HCT116 (cell line): ENCODE measurements at regions not wholly inside any gene's neighbourhood (a gene's known extent, or its start where the extent isn't known, plus 50 kb on each side); places are given as distances from the start of the nearest gene placed in this dataset.
"Not testable (repeated sequence)": the region's sequence is repeated elsewhere in the genome, so short reads cannot be mapped to it uniquely, and the experiment has no call there.

ENCODE experiments used
- ATAC-seq: fragments of 200-7000 bp; cut with Tn5 transposase; 2 replicates; pipeline ENCODE4 v1.9.1; 2020; ENCODE audit warnings: mild to moderate bottlenecking, moderate library complexity
- BruUV-seq: library from RNA; stranded (reverse); fragments of 400-500 nt; replicated peaks from 2 replicates; lab custom pipeline; 2021; lab: Mats Ljungman, UMichigan
- CTCF ChIA-PET: fragments of 300-600 bp; sonication (Branson Sonifier 250); formaldehyde crosslinking; loops from one replicate; lab custom pipeline; 2021; ENCODE audit warnings: antibody characterized with exemption; lab: Charles Lee
- POLR2A ChIA-PET: fragments of 300-600, 350-600 bp; sonication (Branson Sonifier 250); formaldehyde crosslinking; loops from one replicate; lab custom pipeline; 2021; ENCODE audit warnings: antibody characterized with exemption; lab: Charles Lee
- RAD21 ChIA-PET, 2 experiments: fragments of 300-600 bp; sonication (Branson Sonifier 250); formaldehyde crosslinking; loops; one replicate each; lab custom pipeline; 2023; ENCODE audit warnings: low total read pairs in 2 of 2; ENCODE audit not compliant: uncharacterized antibody in 2 of 2, unreplicated experiment in 2 of 2, low non-redundant PET in 1 of 2; lab: Charles Lee
- DNase-seq: peaks from one replicate; pipeline ENCODE4 v3.0.0-alpha.2; 2010; ENCODE audit warnings: low read depth, low spot score
- H2AFZ ChIP-seq: fragments of 200-600 bp; shearing (Covaris generic), sonication (generic); 2 replicates; pipeline ENCODE4 v1.6.1; 2017; ENCODE audit warnings: low read depth, mixed run types, mixed read lengths, antibody characterized with exemption, low read length; ENCODE audit not compliant: poor library complexity, severe bottlenecking
- H3K27ac ChIP-seq: 2 replicates; pipeline ENCODE4 v1.5.1; 2012; ENCODE audit warnings: low read depth, low read length
- H3K27me3 ChIP-seq: fragments of 200-600 bp; sonication (generic); 2 replicates; pipeline ENCODE4 v1.6.1; 2016; ENCODE audit warnings: mixed run types, low read length, mixed read lengths; ENCODE audit not compliant: insufficient read depth
- H3K36me3 ChIP-seq, 2 experiments: fragments of 200-500 bp in 1 of 2; fragments of 200-600 bp in 1 of 2; sonication (Bioruptor generic) in 1 of 2; sonication (generic) in 1 of 2; 2 replicates each; pipeline versions ENCODE4 v1.5.1 to v1.6.1; 2014 to 2016; ENCODE audit warnings: low read length in 2 of 2, inconsistent platforms in 1 of 2, mixed read lengths in 1 of 2, mixed run types in 1 of 2; ENCODE audit not compliant: insufficient read depth in 2 of 2, control insufficient read depth in 1 of 2
- H3K4me1 ChIP-seq, 2 experiments: fragments of 200-600 bp in 1 of 2; sonication (generic) in 1 of 2; 2 replicates each; pipeline versions ENCODE4 v1.5.1 to v1.6.1; 2012 to 2017; ENCODE audit warnings: low read length in 2 of 2, inconsistent platforms in 1 of 2, mild to moderate bottlenecking in 1 of 2, mixed read lengths in 1 of 2, mixed run types in 1 of 2, moderate library complexity in 1 of 2; ENCODE audit not compliant: insufficient read depth in 2 of 2, control insufficient read depth in 1 of 2
- H3K4me2 ChIP-seq: fragments of 200-600 bp; sonication (generic); 2 replicates; pipeline ENCODE4 v1.6.1; 2017; ENCODE audit warnings: mixed run types, low read length, mixed read lengths
- H3K4me3 ChIP-seq, 2 experiments: fragments of 200-600 bp in 1 of 2; sonication (generic) in 1 of 2; replicated peaks in 1 of 2; 2 replicates each; pipeline ENCODE4 v1.5.1; 2011 to 2016; ENCODE audit warnings: low read length in 2 of 2, control low read depth in 1 of 2, low read depth in 1 of 2, mild to moderate bottlenecking in 1 of 2, mixed read lengths in 1 of 2, mixed run types in 1 of 2
- H3K79me2 ChIP-seq: fragments of 200-600 bp; sonication (generic); 2 replicates; pipeline ENCODE4 v1.6.1; 2017; ENCODE audit warnings: mild to moderate bottlenecking, mixed run types, low read length, moderate library complexity, mixed read lengths; ENCODE audit not compliant: insufficient read depth
- H3K9ac ChIP-seq: fragments of 200-600 bp; sonication (generic); 2 replicates; pipeline ENCODE4 v1.6.1; 2016; ENCODE audit warnings: low read length, mixed read lengths
- H3K9me2 ChIP-seq: fragments of 200-600 bp; sonication (generic), shearing (Covaris generic); 2 replicates; pipeline ENCODE4 v1.6.1; 2017; ENCODE audit warnings: mixed run types, mild to moderate bottlenecking, moderate library complexity; ENCODE audit not compliant: insufficient read depth
- H3K9me3 ChIP-seq, 2 experiments: fragments of 200-500 bp in 1 of 2; fragments of 200-600 bp in 1 of 2; sonication (Bioruptor generic) in 1 of 2; sonication (generic) in 1 of 2; 2 replicates each; pipeline ENCODE4 v1.6.1; 2014 to 2017; ENCODE audit warnings: low read length in 2 of 2, mixed read lengths in 2 of 2, inconsistent platforms in 1 of 2, low read depth in 1 of 2, mild to moderate bottlenecking in 1 of 2, mixed run types in 1 of 2, moderate library complexity in 1 of 2; ENCODE audit not compliant: control insufficient read depth in 1 of 2, insufficient read depth in 1 of 2
- H4K20me1 ChIP-seq: fragments of 200-600 bp; sonication (generic), shearing (Covaris generic); 2 replicates; pipeline ENCODE4 v1.6.1; 2017; ENCODE audit warnings: mixed run types, mild to moderate bottlenecking, moderate library complexity; ENCODE audit not compliant: insufficient read depth
- CBX3 ChIP-seq: IDR thresholded peaks from 2 replicates; pipeline ENCODE4 v1.6.1; 2012; ENCODE audit warnings: low read depth
- FOSL1 ChIP-seq: IDR thresholded peaks from 2 replicates; pipeline ENCODE4 v1.6.1; 2012; ENCODE audit warnings: low read depth
- POLR2A ChIP-seq: IDR thresholded peaks from 2 replicates; pipeline ENCODE4 v1.7.0; 2011; ENCODE audit warnings: borderline replicate concordance; ENCODE audit not compliant: insufficient read depth, insufficient read length; ENCODE audit errors: extremely low read depth
- TCF7L2 ChIP-seq: IDR thresholded peaks from 2 replicates; pipeline ENCODE4 v1.7.0; 2011; ENCODE audit warnings: borderline replicate concordance, inconsistent platforms; ENCODE audit not compliant: insufficient read depth, insufficient read length; ENCODE audit errors: extremely low read depth
- ZFX ChIP-seq: fragments of 450-650 bp; IDR thresholded peaks from 2 replicates; pipeline ENCODE4 v1.6.1; 2017
- intact Hi-C: fragments of 100-400 bp; cut with micrococcal nuclease; formaldehyde crosslinking; loops from 2 replicates; pipeline ENCODE4 v1.10.0; 2022

- H4K20me1 ChIP-seq, H3K9me2 ChIP-seq, H3K9ac ChIP-seq, ATAC-seq, POLR2A ChIA-PET, H3K27ac ChIP-seq, H3K79me2 ChIP-seq, intact Hi-C loops, H3K4me3 ChIP-seq, CTCF ChIA-PET, H2AFZ ChIP-seq, H3K4me1 ChIP-seq, H3K27me3 ChIP-seq, H3K9me3 ChIP-seq, BruUV-seq, DNase-seq, H3K4me2 ChIP-seq, RAD21 ChIA-PET, H3K36me3 ChIP-seq: not testable (repeated sequence)
These were observed 154.5 kb downstream of the PYDC2 start for GRCh38 chr3:191615511-191615910.

GRCh38 chr3:191624299-191624698 lies 163.3 kb downstream of the PYDC2 start:
- TF ChIP-seq TCF7L2 (no peak), FOSL1 (no peak)
- TF ChIP-seq, all 23 proteins: peak for 0

GRCh38 chr3:191627064-191627463 lies 166.1 kb downstream of the PYDC2 start:
- intact Hi-C loops = no loop called here
- CTCF ChIA-PET = interaction anchor here (0.6 kb wide), 1 partner anchor 99 kb away, joined by 3 read pairs; no protein-coding TSS in a partner anchor
- BruUV-seq = no TSS peak

More at GRCh38 chr3:191624299-191624698, 163.3 kb downstream of the PYDC2 start:
- RAD21 ChIA-PET = no interaction called here
- no peak for DNase-seq
- H3K9me2 ChIP-seq = no peaks in the 10 kb centered on the region
- no peak for ATAC-seq
- BruUV-seq = no TSS peak
- intact Hi-C loops = no loop called here
- POLR2A ChIA-PET = no interaction called here
- H3K36me3 ChIP-seq = no peaks in the 10 kb centered on the region
- no peak overlapping the region for H3K9ac ChIP-seq
- H2AFZ ChIP-seq = no peak overlapping the region
- no peak overlapping the region for H3K4me2 ChIP-seq
- no peak overlapping the region for H3K4me3 ChIP-seq
- H3K79me2 ChIP-seq = no peaks in the 10 kb centered on the region
- no peaks in the 10 kb centered on the region for H3K27me3 ChIP-seq
- no peaks in the 10 kb centered on the region; the same call in 1 of the 2 replicates for H4K20me1 ChIP-seq
- no peak overlapping the region for H3K27ac ChIP-seq
- CTCF ChIA-PET = no interaction called here
- no peaks in the 10 kb centered on the region for H3K9me3 ChIP-seq
- no peaks in the 10 kb centered on the region for H3K4me1 ChIP-seq

More at GRCh38 chr3:191627064-191627463, 166.1 kb downstream of the PYDC2 start:
- no peaks in the 10 kb centered on the region for H3K36me3 ChIP-seq
- H3K4me2 ChIP-seq = no peak overlapping the region
- ATAC-seq (no peak), DNase-seq (no peak)
- H3K9me2 ChIP-seq = 0 out of 2 replicates have a peak, but pooled peaks cover 3% of the 10 kb centered on the region
- H3K4me3 ChIP-seq = no peak overlapping the region
- H4K20me1 ChIP-seq = no peaks in the 10 kb centered on the region
- H3K79me2 ChIP-seq = no peaks in the 10 kb centered on the region
- H3K27me3 ChIP-seq = no peaks in the 10 kb centered on the region
- no peak overlapping the region for H2AFZ ChIP-seq
- POLR2A ChIA-PET = no interaction called here
- no peak for TF ChIP-seq ZFX
- no peak for TF ChIP-seq CBX3
- no peak for TF ChIP-seq POLR2A
- RAD21 ChIA-PET = no interaction called here
- H3K4me1 ChIP-seq = no peaks in the 10 kb centered on the region
- no peak overlapping the region for H3K9ac ChIP-seq
- H3K9me3 ChIP-seq = no peaks in the 10 kb centered on the region
- H3K27ac ChIP-seq = no peak overlapping the region
